ENCODE measurements at regions not wholly inside any gene's neighbourhood (a gene's known extent, or its start where the extent isn't known, plus 50 kb on each side); places are given as distances from the start of the nearest gene placed in this dataset.

DNA sequence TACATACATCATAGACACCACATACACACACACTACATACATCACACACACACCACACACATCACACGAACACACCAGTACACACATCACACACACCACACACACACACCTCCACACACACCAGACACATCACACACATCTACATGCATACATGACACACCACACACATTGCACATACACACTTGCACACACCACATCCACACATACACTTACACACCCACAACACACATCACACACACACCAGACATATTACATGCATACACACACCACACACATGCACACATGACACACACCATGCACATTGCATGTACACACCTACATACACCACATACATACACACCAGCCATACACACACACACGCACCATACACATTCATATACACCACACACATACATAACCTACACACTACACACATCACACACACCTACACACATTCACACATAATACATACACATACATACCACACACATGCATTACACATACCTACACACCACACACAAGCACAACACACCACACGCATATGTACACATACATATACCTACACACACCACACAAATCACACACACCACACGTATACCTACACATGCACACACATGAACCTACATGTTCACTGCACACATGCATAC is 156.5 kb downstream of the NDUFA10 start:
- TF ChIP-seq CTCF (IDR thresholded peaks at IDR 0.05) = no peak
- no peak for TF ChIP-seq POLR2A (IDR thresholded peaks at IDR 0.05)

Data from testis (tissue), 2 donors.